ENCODE measurements at regions not wholly inside any gene's neighbourhood (a gene's known extent, or its start where the extent isn't known, plus 50 kb on each side); places are given as distances from the start of the nearest gene placed in this dataset.

- no peak overlapping the region for H3K4me3 ChIP-seq (ENCODE audit: control insufficient read depth, low read depth, low read length)
- TF ChIP-seq, protein P1, sequence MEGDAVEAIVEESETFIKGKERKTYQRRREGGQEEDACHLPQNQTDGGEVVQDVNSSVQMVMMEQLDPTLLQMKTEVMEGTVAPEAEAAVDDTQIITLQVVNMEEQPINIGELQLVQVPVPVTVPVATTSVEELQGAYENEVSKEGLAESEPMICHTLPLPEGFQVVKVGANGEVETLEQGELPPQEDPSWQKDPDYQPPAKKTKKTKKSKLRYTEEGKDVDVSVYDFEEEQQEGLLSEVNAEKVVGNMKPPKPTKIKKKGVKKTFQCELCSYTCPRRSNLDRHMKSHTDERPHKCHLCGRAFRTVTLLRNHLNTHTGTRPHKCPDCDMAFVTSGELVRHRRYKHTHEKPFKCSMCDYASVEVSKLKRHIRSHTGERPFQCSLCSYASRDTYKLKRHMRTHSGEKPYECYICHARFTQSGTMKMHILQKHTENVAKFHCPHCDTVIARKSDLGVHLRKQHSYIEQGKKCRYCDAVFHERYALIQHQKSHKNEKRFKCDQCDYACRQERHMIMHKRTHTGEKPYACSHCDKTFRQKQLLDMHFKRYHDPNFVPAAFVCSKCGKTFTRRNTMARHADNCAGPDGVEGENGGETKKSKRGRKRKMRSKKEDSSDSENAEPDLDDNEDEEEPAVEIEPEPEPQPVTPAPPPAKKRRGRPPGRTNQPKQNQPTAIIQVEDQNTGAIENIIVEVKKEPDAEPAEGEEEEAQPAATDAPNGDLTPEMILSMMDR (conservative IDR thresholded peaks at IDR 0.05; ENCODE audit: control insufficient read depth, insufficient read depth, low read depth, low read length), result no peak
- DNase-seq (ENCODE audit: low read depth), result no peak
Measured at GRCh38 chrX:128883650-128884049, 639.6 kb downstream of the SMARCA1 start.

- H3K4me3 ChIP-seq (ENCODE audit: control insufficient read depth, low read depth, low read length), result no peak overlapping the region
- no peak for DNase-seq (ENCODE audit: low read depth)
- TF ChIP-seq, protein P1 (conservative IDR thresholded peaks at IDR 0.05; ENCODE audit: control insufficient read depth, insufficient read depth, low read depth, low read length), result no peak
Measured at GRCh38 chrX:128870361-128870760, 652.9 kb downstream of the SMARCA1 start.

DNA sequence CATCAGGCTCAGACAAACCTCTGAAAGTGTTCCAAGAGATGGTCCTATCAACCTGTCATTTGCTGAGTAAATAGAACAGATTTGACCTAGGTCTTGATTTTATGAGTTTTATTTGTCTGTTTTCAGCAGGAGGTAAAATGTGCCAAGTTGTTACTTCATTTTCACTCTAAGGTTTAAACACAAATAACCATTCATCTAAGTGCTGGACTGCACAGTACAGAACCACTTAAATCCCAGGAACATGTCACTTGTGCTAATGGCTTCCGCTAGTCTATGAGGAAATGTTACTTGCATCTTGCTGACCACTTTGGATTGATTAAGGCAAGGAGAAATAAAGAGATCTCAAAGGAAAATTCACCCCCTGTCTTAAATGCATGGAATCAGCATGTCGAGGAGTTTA lies 660.7 kb downstream of the SMARCA1 start:
- H3K4me3 ChIP-seq (ENCODE audit: control insufficient read depth, low read depth, low read length), result no peak overlapping the region
- TF ChIP-seq, protein P1 (conservative IDR thresholded peaks at IDR 0.05; ENCODE audit: control insufficient read depth, insufficient read depth, low read depth, low read length), result no peak
- no peak for DNase-seq (ENCODE audit: low read depth)

DNA sequence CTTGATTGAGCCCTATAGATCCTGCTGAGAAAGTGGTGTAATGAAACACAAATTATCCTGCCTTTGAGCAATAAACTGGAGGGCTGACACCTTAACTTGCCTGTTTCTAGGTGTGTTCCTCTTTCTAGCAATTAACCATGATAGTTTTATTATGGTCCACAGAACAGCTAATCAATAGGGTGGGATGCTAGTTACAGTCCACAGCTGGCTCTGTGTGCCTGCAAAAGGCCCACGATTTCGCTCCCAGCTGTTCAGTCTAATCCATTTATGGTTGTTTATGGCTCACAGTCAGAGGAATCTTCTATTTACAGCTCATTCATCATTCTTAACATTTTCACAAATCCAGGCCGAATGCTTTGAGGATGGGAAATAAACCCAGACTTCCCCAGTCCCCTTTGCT lies 674.9 kb downstream of the SMARCA1 start:
- TF ChIP-seq, protein P1 (conservative IDR thresholded peaks at IDR 0.05; ENCODE audit: control insufficient read depth, insufficient read depth, low read depth, low read length), result no peak
- DNase-seq (ENCODE audit: low read depth), result no peak
- no peak overlapping the region for H3K4me3 ChIP-seq (ENCODE audit: control insufficient read depth, low read depth, low read length)

DNA sequence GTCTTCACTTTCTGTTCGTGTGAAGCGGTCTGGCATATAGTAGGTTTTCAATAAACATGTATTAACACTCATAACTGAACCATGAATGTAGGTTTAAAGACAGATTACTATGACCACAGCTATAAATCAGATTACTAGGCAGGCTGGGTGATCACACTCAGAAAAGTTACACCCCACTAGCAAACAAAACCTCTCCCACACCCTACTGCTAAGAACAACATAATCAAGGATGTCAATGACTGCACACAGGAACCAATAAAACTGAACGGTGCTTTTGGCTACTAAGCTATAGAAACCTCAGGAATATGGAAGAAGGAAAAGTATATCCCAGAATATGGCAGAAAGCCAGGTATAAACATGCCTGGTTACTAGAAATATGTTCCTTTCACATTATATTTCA lies 676.9 kb downstream of the SMARCA1 start:
- DNase-seq (ENCODE audit: low read depth), result no peak
- H3K4me3 ChIP-seq (ENCODE audit: control insufficient read depth, low read depth, low read length), result no peak overlapping the region
- TF ChIP-seq, protein P1 (conservative IDR thresholded peaks at IDR 0.05; ENCODE audit: control insufficient read depth, insufficient read depth, low read depth, low read length), result no peak

- TF ChIP-seq, protein P1 (conservative IDR thresholded peaks at IDR 0.05; ENCODE audit: control insufficient read depth, insufficient read depth, low read depth, low read length), result no peak
- no peak overlapping the region for H3K4me3 ChIP-seq (ENCODE audit: control insufficient read depth, low read depth, low read length)
- DNase-seq (ENCODE audit: low read depth), result no peak
Measured at GRCh38 chrX:128818690-128819089, 704.6 kb downstream of the SMARCA1 start.

DNA sequence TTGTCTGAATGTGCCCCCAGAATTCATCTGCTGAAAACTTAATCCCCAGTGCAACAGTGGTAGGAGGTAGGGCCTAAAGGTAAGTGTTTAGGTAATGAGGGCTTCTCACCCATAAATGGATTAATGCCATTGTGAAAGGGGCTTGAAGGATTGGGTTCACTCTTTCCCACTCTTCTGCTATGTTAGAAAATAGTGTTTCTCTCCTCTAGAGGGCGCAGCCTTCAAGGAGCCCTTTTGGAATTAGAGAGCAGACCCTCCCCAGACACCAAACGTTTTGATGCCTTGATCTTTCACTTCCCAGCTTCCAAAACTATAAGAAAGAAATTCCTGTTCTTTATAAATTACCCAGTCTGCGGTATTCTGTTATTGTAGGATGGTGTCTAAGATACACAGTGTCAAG lies 706.4 kb downstream of the SMARCA1 start:
- DNase-seq (ENCODE audit: low read depth), result no peak
- no peak overlapping the region for H3K4me3 ChIP-seq (ENCODE audit: control insufficient read depth, low read depth, low read length)
- TF ChIP-seq, protein P1 (conservative IDR thresholded peaks at IDR 0.05; ENCODE audit: control insufficient read depth, insufficient read depth, low read depth, low read length), result peak; percentile 7

Measured in fibroblast of mammary gland (primary cell).